NCI-H510A treated with DMSO at 0.1 percent for 48 hours (cell line): ENCODE measurements at regions not wholly inside any gene's neighbourhood (a gene's known extent, or its start where the extent isn't known, plus 50 kb on each side); places are given as distances from the start of the nearest gene placed in this dataset.
"Not testable (repeated sequence)": the region's sequence is repeated elsewhere in the genome, so short reads cannot be mapped to it uniquely, and the experiment has no call there.

Source experiments
- DNase-seq: peaks from one replicate; lab custom pipeline; 2025; lab: John Stamatoyannopoulos, UW

DNA sequence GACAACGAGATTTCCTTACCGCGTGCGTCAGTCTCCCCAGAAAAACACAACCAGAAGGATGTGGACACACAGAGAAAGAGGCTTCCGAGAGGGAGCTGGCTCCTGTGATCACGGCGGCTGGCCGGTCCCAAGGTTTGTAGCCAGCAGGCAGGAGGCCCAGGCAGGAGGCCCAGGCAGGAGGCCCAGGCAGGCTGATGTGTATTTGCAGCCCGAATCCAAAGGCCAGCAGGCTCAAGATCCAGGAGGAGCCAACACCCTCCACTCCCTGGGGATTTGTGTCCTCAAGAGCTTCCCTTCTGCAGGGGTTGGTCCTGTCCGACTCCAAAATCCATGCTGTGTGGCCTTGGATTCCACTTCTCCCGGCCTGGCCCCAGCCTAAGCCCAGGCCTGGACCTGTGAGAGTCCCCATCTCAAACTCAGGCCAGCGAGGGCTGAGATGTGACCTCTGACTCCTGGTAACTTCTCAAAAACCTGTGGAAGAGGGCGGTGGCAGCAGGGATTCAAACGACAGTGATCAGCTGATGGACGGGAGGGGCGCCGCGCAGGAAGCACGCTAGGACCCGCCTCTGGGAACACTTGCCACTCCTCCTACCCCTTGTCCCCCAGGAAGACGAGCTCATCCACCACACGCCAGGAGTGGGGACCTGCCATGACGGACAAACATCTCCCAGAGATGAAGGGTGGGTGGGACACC lies 75.0 kb upstream of the PPP1R26 start:
- no peak for DNase-seq

DNA sequence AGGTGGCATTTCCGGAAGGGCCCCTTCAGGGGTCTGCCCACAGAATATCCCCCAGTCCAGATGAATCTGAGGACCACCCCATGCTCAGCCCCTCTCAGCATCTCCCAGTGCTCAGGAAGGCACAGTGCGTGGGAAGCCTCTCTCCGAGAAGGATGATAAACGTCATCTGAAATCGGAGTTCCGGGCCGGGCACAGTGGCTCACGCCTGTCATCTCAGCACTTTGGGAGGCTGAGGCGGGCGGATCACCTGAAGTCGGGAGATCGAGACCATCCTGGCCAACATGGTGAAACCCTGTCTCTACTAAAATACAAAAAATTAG lies 74.5 kb upstream of the PPP1R26 start:
- DNase-seq: not testable (repeated sequence)

DNA sequence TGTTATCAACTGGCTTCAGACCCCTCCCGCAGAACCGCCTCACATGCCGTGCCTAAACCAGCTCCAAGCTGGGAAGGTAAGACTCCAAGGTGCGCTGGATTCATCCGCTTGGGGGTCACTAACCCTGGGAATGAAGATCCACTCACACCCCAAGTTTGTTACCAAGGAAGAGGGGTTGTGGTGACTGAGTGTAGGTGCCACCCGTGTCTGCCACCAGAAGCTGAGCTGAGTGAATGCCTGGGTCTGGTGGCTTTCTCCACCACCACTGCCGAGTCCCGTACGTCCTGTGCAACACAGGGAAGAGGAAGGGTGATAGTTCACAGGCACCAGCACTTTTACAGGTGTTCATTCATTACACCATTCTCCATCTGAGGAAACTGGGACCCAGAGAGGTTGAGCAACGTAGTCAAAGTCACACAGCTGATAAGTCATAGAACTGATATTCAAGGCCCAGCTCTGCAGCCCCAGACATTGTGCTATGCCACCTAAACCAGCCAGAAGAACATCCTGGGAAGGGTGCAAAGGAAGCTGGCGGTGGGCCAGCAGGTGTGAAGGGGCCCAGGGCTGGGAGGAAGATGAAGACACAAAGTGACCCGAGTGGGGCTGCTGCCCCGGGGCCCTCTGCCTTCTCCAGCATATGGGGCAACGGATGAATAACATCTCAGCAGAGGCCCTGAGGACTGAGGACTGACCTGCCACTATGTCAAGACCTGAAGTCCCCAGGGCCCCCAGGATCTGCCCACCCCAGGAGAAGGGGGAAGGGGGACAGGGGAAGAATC lies 70.9 kb upstream of the PPP1R26 start:
- no peak for DNase-seq

DNA sequence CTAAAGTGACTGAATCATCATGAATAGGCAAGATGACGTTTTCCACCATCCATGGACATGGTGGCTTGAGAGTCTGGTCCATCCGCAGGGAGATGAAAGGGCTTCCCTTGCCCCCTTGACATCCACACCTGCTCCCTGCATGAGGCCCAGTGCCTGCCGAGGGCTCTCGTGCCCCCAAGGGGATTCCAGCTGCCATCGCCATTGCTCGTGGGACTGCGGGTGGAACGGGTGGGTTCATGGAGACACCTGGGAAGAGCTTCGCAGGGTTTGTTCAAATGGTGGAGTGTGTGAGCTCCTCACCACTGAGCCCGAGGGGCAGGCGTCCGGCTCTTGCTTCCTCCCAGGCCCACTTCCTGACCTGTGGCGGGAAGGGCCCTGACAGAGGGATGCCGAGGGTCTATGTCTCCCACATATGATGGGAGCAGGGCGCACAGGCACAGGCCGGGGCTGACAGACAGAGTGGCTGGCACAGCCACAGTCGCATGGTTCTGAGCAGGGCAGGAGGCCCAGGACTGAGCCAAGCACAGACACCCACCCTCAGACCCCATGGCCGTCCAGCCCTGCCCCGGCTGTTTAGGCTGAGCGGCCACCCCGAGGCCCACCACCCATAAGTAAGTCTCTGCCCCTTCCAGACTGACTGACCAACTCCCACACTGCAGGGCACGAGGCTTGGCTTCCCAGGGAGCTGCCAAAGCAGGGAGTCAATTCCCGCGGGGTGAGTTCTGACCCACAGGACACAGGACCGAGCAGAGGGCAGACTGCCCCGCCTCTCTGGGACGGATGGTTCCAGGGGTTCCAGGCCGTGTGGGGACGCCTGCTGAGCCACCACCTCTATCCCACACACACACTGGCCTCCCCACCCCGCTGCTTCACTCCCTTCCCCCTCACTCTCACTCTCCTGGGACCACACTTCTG lies 70.0 kb upstream of the PPP1R26 start:
- no peak for DNase-seq

DNA sequence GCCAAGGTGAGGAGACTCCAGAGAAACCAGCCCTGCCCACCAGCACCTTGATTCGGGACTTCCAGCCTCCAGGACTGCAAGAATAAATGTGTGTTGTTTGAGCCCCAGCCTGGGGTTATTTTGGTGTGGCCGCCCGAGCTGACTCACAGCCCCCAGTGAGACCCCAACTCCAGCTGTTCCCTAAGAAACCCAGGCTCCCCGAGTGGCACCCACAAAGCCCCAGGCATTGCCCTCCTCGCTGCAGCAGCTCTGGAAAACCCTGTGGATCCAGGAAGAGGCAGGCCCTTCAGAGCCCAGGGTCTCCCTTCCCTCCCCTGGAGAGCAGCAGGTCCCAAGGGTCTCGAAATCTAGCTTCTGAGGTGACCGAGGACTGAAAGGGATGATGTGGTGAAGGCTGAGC lies 69.2 kb upstream of the PPP1R26 start:
- DNase-seq: no peak

DNA sequence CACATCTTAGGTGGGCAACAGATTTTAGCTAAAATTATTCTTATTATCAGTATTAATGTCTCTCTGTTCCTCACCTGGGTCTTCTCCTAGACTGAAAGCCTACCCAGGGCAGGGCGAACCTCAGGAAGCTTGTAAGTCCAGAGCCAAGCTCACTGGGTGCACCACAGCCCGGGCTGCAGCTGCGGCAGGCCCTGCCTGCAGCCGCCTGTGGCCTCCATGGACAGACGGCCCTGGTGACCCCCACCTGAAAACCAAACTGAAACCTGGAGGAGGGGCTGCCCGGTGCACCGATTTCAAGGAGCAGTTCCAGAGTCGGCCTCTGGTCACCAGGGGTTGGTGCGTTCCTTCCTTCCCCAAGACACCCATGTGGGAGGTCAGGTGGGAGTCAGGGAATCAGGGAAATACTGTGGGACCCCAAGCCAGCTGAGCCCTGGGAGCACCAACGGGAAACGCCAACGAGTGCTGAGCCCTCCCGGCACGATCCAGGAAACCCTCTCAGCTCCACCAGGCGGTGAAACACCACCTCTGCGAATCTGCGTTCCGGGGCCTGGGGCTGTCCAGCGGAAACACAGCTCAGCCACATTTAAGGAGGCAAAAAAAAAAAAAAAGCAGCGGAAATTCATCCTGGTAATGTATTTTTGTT lies 68.6 kb upstream of the PPP1R26 start:
- DNase-seq: no peak

DNA sequence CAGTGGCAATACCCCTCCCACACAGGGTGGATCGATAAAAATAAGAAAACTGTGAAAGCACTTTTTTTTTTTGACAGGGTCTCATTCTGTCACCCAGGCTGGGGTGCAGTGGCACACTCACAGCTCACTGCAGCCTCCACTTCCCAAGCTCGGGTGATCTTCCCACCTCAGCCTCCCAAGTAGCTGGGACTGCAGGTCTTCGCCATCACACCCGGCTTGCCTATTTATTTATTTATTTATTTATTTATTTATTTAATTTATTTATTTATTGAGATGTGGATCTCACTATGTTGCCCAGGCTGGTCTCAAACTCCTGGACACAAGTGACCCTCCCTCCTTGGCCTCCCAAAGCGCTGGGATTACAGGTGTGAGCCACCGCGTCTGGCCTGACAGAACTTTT lies 68.0 kb upstream of the PPP1R26 start:
- DNase-seq: not testable (repeated sequence)

DNA sequence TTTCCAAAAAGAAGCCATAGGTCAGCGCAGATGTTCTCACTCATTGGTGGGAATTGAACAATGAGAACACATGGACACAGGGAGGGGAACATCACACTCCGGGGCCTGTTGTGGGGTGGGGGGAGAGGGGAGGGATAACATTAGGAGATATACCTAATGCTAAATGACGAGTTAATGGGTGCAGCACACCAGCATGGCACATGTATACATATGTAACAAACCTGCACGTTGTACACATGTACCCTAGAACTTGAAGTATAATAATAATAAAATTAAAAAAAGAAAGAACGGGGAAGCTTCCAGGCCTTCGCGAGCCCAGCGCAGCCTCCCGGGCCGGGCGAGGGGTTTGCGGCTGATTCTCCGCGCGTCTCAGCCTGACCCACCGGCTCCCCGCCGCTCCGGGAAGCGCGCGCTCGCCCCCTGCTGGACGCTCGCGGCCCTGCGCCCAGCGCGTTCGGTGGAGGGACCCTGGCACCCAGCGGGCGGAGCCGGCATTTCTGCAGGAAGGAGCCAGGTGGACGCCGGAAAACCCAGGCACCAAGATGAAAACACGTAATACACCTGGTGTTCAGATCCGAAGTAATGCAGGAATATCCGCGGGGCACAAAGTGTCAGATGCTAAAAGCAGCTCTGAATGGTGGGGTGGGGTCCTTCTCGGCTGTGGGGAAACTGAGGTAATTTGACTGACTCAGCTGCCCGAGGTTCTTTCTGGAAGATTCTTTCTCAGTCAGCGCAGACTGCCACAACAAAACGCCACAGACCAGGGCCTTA lies 67.1 kb upstream of the PPP1R26 start:
- peak; percentile 62 for DNase-seq

DNA sequence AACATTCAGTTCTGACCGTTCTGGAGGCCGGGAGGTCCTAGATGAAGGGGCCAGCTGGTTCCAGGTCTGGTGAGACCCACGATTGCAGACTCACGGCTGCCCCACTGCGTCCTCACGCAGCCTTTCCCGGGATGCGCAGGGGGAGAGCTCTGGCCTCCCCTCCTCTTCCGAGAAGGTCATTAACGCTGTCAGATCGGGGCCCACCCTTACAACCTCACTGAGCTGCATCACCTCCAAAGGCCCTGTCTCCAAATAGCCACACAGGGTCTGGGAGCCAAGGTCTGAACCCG lies 66.6 kb upstream of the PPP1R26 start:
- DNase-seq: no peak

DNA sequence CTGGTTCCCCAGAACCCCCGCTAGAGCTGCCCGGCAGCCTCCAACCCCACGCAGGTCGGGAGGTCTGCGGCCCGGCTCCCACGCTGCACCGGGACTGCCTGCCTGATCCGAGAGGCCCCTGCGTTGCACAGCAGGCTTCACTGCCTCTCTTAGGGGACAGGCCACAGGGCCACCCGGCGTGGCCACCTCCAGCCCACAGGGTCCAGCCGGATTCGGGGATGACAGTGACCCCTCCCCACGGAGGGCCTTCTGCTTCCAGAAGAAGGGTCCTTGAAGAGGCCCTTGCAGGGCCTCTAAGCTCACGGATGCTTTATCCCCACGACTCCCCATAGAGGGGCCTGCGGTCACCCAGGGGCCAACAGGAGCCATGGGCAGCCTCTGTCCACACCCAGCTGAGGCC lies 66.1 kb upstream of the PPP1R26 start:
- DNase-seq: no peak

DNA sequence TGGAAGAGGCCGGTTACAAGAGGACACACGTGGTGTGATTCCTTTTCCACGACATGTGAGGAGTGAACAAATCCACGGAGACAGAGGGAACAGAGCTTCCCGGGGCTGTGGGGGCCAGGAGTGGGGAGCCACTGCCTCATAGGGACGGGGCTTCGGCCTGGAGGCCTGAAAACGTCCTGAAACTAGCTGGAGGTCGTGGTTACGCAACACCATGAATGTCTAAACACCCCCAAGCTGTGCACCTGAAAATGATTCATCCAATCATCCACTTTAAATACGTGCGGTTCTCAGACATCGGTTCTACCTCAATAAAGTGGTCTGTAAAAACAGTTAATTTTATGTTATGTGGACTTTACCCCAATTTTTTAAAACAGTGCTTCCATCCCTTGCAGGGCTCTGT lies 65.3 kb upstream of the PPP1R26 start:
- no peak for DNase-seq

DNA sequence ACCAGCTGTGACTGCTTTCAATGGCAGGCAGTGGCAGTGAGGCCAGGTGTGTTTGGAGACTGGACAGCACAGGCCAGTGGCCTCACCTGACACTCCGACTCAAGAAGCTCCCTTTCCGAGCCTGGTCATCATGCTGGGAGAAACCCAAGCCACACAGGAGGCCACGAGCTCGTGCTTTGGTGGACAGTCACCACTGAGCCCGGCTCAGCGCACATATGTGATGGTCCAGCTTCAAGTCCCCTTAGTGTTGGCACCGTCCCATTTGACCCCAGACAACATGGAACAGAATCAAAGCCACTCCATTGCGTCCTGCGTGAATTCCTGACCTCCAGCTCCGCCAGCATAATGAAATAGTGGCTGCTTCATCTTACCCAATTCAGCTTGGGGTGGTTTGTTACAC lies 64.0 kb upstream of the PPP1R26 start:
- no peak for DNase-seq

DNA sequence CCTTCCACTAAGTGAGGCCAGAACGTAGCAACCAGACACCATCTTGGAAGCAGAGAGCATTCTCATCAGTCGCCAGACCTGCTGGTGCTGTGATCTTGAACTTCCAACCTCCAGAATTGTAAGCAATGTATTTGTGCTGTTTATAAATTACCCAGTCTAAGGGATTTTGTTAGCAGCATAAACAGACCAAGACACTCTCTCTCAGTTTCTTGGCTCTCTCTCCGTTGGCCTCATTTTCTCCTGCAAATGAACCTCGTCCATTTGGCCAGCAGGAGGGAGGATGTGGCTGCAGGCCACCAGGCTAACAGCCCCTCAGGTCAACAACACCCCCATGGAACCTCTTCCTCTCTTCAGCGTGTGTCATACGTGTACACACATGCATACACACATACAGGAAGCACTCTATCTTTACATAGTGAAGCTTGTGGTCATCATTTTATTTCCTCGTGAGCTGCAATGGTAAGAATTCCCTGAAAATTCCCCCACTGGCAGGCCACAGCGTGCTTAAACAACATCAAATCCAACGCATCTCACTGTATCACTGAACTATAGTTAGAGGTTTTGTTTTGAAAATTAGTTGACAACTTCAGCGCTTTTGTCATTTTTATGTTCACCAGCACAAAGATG lies 62.8 kb upstream of the PPP1R26 start:
- no peak for DNase-seq

DNA sequence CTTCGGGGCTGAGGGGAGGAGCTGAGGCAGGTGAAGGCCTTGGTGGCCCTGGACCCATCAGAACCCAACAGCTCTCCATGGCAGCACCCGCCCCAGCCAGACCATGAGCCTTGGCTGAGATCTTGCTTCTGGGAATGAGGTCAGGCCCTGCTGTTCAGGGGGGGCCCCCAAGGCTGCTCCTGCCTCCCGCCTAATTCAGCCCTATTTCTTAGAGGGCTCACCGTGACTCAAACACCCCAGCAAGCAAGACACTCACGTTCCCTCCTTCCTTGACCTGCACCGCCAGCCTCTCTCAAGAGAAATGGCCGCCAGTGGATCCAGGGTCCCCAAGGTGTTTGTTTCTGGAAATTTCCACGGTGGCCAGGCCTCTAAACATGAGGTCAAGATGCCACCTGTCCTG lies 61.4 kb upstream of the PPP1R26 start:
- no peak for DNase-seq

DNA sequence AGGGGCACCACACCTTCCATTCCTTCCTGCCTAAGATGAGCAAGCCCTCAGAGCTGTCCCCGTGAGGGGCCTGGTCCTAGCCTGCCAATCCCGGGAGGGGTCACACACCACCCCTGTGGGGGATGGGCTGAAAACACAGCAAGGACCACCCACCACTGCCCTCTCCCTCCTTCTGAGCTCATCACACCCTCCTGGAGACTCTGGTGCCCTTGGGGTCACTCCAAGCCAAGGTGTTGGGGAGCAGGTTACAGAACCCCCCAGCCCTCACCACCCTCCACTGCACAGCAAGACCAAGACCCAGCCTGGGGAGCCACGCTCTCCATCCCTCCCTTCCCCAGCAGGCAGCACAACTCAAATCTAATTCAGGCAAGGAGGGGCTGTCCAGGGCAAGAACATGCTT lies 60.5 kb upstream of the PPP1R26 start:
- DNase-seq: no peak

DNA sequence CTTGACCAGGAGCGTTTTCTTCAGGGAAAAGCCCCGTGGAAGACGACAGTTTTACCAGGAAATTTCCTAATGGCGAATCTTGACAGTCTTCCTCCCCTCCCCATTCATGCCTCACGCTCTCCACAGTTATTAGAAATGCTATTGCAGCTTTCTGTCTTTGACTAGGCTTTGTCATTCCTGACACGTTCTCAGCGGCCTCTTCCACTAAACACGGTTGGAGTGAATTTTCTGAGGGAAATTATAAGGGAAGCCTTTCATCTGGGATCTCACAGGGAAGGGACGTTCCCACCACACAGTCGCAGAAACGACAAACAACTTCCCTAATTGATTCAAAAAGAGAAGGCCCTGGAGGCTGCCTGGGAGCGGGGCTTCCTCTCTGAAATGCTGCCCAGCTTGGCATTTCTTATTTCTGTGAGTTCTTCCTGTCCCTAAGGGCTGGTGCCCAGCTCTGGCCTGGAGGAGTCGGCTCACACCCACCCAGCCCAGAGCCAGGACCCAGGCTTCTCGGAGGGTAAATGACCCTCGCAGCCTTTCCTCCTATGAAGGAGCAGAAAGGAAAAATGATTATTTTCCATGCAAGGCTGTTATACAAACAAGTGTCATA lies 57.1 kb upstream of the PPP1R26 start:
- no peak for DNase-seq

DNA sequence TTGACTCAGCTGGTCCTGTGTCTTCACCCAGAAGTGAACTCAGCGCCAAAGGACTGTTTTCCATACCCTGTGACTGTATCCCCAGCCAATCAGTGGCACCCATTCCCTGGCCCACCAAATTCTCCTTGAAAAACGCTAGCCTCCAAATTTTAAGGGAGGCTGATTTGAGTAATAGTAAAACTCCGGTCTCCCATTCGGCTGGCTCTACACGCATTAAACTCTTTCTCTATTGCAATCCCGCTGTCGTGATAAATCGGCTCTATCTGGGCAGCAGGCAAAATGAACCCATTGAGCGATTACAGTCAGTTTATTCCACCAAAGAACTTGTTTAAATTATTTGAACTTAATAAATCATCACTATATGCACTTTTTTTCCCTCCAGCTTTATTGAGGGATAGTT lies 55.9 kb upstream of the PPP1R26 start:
- DNase-seq: no peak
